Stimulated activated CD4-positive, alpha-beta T cell treated with anti-CD3 and anti-CD28 coated beads, Interleukin-15, amount 100 ng/mL, for 48 hours (primary cell): ENCODE measurements at regions not wholly inside any gene's neighbourhood (a gene's known extent, or its start where the extent isn't known, plus 50 kb on each side); places are given as distances from the start of the nearest gene placed in this dataset.

Source experiments
- DNase-seq, 2 donors: peaks; one replicate each; pipeline ENCODE4 v3.0.0-alpha.2; 2020; ENCODE audit warnings: low read depth in 2 of 2

DNA sequence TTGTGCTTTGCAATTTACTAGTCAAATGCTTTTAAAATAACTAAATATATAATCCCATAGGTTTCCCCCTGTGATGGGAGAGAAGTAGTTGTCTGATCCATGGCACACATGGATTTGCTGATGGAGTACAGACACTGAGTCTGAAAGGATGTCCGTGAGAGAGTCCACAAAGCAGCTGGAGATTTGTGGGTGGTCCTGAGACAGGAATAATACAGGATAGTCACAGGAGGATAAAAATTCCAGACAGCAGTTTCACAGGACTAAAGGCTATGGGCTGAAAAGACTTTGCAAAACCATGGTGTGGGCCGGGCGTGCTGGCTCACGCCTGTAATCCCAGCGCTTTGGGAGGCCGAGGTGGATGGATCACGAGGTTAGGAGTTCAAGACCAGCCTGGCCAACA lies 58.7 kb upstream of the ZFR start:
- DNase-seq: no peak

DNA sequence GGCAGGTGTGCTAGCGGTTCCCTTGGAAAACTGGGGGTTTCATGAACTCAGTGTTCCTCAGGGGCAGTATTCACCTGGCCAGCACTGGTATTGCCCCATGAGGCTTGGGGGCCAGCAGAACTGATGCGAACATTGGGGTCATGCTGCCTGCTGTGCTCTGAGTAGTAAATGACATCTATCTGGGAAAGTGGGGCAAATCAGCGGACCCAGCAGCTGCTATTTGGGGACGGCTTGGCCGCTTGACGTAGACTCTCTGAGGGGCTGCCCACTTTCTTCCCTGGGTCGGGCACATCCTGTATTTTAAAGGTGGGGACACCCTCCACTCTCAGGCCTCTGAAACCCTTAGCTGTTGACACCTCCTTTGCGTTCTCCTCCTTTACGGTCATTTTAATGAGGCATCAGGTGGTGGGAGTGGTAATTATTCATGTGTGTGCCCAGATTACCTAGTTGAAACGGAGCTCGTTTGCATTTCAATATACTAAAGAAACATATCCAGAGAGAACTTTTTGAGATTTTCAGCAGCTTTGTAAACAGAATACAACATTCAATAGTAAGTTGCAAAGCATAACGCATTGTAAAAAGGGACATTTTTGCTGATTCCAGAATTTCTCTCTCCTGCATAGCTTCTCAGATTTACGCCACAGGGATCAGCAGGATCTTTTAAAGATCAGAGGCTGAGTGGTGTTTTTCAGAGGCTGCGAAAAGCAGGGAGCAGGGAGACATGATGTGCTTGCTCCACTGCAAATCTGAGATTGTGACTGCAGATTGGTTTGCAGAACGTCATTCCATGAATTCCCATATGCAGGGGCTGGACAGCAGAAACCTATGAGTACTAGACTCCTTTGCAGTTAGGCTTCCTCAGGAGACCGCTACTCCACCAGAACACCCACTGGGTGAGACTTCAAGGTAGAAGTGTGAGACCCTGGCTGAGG lies 56.8 kb upstream of the ZFR start:
- no peak for DNase-seq

DNA sequence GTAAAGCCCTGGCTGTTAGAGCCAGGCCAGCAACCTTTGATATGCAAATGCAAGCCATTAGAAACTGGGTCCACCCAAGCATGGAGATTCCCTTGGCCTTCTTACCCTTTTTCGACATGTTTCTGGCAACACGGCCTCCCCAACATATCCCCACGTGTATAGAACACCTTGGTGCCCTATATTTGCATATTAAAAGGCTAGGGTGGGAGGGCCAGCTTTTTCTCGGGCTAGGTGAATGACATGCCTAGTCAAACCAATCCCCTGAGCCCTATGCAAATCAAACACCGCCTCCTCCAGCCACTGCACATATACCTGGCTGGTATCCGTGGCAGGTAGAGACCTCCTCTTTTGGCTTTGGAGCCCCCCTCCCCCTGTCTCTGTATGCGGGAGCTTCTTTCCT lies 55.6 kb upstream of the ZFR start:
- DNase-seq: no peak

DNA sequence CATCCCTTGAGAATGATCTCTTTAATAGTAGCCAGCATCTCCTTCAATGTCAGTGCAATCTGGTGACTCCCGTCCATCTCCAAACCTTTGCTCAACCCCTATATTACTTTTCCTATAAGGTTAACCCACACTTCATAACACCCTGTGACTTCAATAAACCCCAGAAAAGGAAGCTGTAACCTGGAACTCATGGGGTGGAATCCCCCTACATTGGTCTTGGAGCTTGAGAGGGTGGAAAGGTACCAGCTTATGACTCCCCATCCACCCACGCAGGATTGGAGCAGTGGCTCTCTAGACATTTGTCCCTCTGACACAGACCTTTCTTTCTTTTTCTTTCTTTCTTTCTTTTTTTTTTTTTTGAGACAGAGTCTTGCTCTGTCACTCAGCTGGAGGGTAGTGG lies 54.7 kb upstream of the ZFR start:
- DNase-seq: peak; percentile 22 to 29

DNA sequence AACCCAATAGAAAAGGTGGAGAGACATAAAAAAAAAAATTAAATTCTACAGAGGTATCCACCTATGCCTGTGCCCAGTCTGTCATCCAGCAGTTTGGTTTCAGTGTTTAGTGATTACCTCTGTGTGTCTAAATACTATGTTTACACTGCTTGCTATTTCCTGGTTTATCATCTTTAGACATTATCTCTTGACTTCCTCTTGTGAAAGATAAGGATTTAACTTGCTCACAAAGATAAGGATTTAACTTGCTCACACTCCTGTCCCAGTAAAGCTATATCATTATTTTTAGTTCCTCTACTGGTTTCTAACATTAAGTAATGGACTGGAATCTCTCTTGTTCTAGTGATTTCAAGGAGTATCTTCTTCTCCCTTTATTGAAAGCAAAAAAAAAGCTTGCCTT lies 53.9 kb upstream of the ZFR start:
- no peak for DNase-seq

DNA sequence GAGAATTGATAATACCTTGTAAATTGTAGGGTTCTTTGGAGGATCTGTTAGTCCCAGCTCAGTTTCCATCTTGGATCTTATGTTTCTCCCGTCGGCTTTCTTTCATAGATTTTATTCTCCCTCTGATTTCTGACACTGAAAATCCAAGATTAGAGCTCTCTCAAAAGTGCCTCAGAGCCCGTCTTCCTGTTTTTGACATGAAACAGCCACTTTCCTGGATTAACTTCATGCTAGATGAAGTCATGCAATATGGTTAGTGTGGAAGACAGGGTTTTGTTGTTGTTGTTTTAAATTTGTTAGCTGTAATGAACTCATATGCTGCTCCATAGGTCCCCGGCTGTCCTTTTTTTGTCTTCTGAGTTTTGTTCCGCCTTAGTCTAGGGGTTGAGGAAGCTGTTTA lies 51.6 kb upstream of the ZFR start:
- no peak for DNase-seq

DNA sequence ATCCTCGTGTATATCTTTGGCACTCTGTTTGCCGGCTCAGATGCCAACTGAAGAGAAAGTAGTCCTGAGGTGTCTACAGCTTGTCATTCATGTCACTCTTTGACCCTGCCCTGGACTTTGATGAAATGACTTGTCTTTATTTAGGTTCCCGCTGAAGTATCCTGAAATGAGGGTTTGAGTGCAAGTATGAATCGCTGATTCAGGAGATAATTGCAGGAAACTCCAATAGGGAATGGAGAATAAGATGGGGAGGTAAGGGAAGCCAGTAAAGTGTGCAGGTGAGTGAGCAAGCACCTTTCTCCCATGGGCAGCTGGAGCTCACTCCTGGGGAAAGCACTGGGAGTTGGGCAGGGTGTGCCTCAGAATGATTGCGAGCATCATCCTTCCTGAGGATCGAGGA lies 50.3 kb upstream of the ZFR start:
- DNase-seq: no peak
